ENCODE measurements at regions not wholly inside any gene's neighbourhood (a gene's known extent, or its start where the extent isn't known, plus 50 kb on each side); places are given as distances from the start of the nearest gene placed in this dataset.

- no peaks in the 10 kb centered on the region for H3K27me3 ChIP-seq
- H3K36me3 ChIP-seq = no peaks in the 10 kb centered on the region
- no peak overlapping the region for H3K4me3 ChIP-seq
- H3K4me1 ChIP-seq = peaks cover 0 to 10% (median 0%) of the 10 kb centered on the region in 3 donors
- H3K9me3 ChIP-seq = peaks cover 0 to 31% (median 0%) of the 10 kb centered on the region in 3 donors
- no peak for TF ChIP-seq POLR2A (IDR thresholded peaks at IDR 0.05)
- no peak for TF ChIP-seq EP300 (IDR thresholded peaks at IDR 0.05)
- TF ChIP-seq CTCF (IDR thresholded peaks at IDR 0.05) = no peak
- no peak for TF ChIP-seq POLR2AphosphoS5 (IDR thresholded peaks at IDR 0.05)
- WGBS, 2 donors (ENCODE audit: low coverage in 1 of 2) = 71 to 77% methylated on average over 5 of the region's 6 CpGs
- no peak for ATAC-seq
- H3K27ac ChIP-seq = no peak overlapping the region
Observed at GRCh38 chr13:97629601-97630272, 195.8 kb downstream of the RAP2A start.

GRCh38 chr13:97630725-97631124 lies 196.8 kb downstream of the RAP2A start:
- peaks cover 0 to 31% (median 0%) of the 10 kb centered on the region in 3 donors for H3K9me3 ChIP-seq
- no peak for ATAC-seq
- H3K27ac ChIP-seq = no peak overlapping the region
- H3K4me1 ChIP-seq = peaks cover 0 to 10% (median 0%) of the 10 kb centered on the region in 3 donors
- 88 to 100% methylated on average over 2 to 4 of the region's 4 CpGs for WGBS, 2 donors (ENCODE audit: low coverage in 1 of 2)
- H3K36me3 ChIP-seq = no peaks in the 10 kb centered on the region
- TF ChIP-seq POLR2AphosphoS5 (IDR thresholded peaks at IDR 0.05) (no peak), EP300 (IDR thresholded peaks at IDR 0.05) (no peak), CTCF (IDR thresholded peaks at IDR 0.05) (no peak), POLR2A (IDR thresholded peaks at IDR 0.05) (no peak)
- H3K27me3 ChIP-seq = no peaks in the 10 kb centered on the region
- no peak overlapping the region for H3K4me3 ChIP-seq

GRCh38 chr13:97631158-97631557 lies 197.2 kb downstream of the RAP2A start:
- no peak for TF ChIP-seq POLR2AphosphoS5 (IDR thresholded peaks at IDR 0.05)
- no peak for TF ChIP-seq EP300 (IDR thresholded peaks at IDR 0.05)
- TF ChIP-seq POLR2A (IDR thresholded peaks at IDR 0.05) = no peak
- TF ChIP-seq CTCF (IDR thresholded peaks at IDR 0.05) = no peak
- Histone ChIP-seq H3K27me3 (no peaks in the 10 kb centered on the region), H3K36me3 (no peaks in the 10 kb centered on the region), H3K9me3 (peaks cover 0 to 31% (median 0%) of the 10 kb centered on the region in 3 donors), H3K27ac (no peak overlapping the region), H3K4me3 (no peak overlapping the region), H3K4me1 (peaks cover 0 to 10% (median 0%) of the 10 kb centered on the region in 3 donors)
- no peak for ATAC-seq
- 41 to 49% methylated on average over 2 to 3 of the region's 3 CpGs for WGBS, 2 donors (ENCODE audit: low coverage in 1 of 2)

DNA sequence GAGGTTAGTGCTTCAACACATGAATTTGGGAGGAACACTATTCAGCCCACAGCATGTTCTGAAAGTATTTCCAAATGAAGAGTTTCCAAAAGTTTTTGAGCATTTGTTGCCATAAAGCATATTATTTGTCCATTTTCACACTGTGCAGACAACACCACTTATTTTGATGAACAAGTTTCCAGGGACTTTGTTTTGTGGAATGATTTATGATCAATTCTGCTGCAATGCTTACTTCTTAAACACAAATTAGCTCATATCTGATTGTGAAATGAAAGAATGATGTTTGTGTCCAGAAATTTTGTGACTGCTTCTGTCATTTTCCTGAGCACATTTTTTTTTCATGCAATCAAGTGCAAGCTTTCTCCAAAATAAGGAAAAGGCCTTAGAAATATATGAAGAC lies 205.3 kb downstream of the RAP2A start:
- H3K4me1 ChIP-seq = no peaks in the 10 kb centered on the region

More for the DNA sequence above, 205.3 kb downstream of the RAP2A start:
- Histone ChIP-seq H3K9me3 (peaks cover 0 to 4% (median 0%) of the 10 kb centered on the region in 3 donors), H3K36me3 (no peaks in the 10 kb centered on the region), H3K27me3 (no peaks in the 10 kb centered on the region), H3K27ac (no peak overlapping the region), H3K4me3 (no peak overlapping the region)
- no peak for TF ChIP-seq EP300 (IDR thresholded peaks at IDR 0.05)
- TF ChIP-seq POLR2A (IDR thresholded peaks at IDR 0.05) = no peak
- TF ChIP-seq POLR2AphosphoS5 (IDR thresholded peaks at IDR 0.05) = no peak
- TF ChIP-seq CTCF (IDR thresholded peaks at IDR 0.05) = no peak
- ATAC-seq = peak; percentile 19
